BLaER1 treated with 17β-estradiol and CSF1 and Interleukin-3, amounts not matched to agents 10 nM and 100 nM (cell line): ENCODE measurements at regions not wholly inside any gene's neighbourhood (a gene's known extent, or its start where the extent isn't known, plus 50 kb on each side); places are given as distances from the start of the nearest gene placed in this dataset.
"Not testable (repeated sequence)": the region's sequence is repeated elsewhere in the genome, so short reads cannot be mapped to it uniquely, and the experiment has no call there.

Source experiments
- H3K27ac ChIP-seq, 11 experiments: shearing (Covaris generic); formaldehyde crosslinking; 2 replicates each; pipeline ENCODE4 v1.8.1; 2022
- H3K27me3 ChIP-seq, 11 experiments: shearing (Covaris generic); formaldehyde crosslinking; 2 replicates each; pipeline ENCODE4 v1.8.1; 2022
- H3K36me3 ChIP-seq, 11 experiments: shearing (Covaris generic); formaldehyde crosslinking; 2 replicates each; pipeline ENCODE4 v1.8.1; 2022
- H3K4me1 ChIP-seq, 10 experiments: shearing (Covaris generic); formaldehyde crosslinking; 2 replicates each; pipeline ENCODE4 v1.8.1; 2022
- H3K4me2 ChIP-seq, 11 experiments: shearing (Covaris generic); formaldehyde crosslinking; 2 replicates each; pipeline ENCODE4 v1.8.1; 2022
- H3K4me3 ChIP-seq, 10 experiments: shearing (Covaris generic); formaldehyde crosslinking; 2 replicates each; pipeline ENCODE4 v1.8.1; 2022
- H3K9ac ChIP-seq, 11 experiments: shearing (Covaris generic); formaldehyde crosslinking; 2 replicates each; pipeline ENCODE4 v1.8.1; 2022
- H3K9me3 ChIP-seq, 11 experiments: shearing (Covaris generic); formaldehyde crosslinking; replicated peaks in 1 of 11; 2 replicates each; pipeline ENCODE4 v1.8.1; 2022
- H4K20me1 ChIP-seq, 11 experiments: shearing (Covaris generic); formaldehyde crosslinking; 2 replicates each; pipeline ENCODE4 v1.8.1; 2022
- Cebpa-rat ChIP-seq, 11 experiments: shearing (Covaris generic); IDR thresholded peaks; 2 replicates each; pipeline ENCODE4 v1.8.1; 2022

DNA sequence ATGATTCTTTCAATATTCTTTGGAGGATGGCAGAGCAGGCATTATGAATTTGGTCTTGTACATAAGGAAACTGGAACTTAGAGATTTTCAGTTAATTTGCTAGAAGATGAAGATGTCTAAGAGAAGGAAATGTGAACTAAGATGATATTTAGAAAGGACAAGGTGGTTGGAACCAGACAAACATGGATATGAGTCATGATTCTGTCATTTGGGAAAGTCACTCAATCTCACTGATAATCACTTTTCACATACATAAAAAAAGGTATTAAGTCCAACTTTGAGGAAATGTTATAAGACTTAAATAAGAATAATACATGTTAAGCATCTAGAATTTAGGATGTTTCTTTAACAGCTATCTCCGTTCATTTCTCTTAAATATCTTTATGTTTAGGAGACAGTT lies 315.1 kb upstream of the COX7C start:
- not testable (repeated sequence) for H3K4me2 ChIP-seq, H3K9ac ChIP-seq, H4K20me1 ChIP-seq, H3K36me3 ChIP-seq, H3K4me1 ChIP-seq, H3K27me3 ChIP-seq, H3K9me3 ChIP-seq, H3K4me3 ChIP-seq, H3K27ac ChIP-seq

GRCh38 chr5:86305050-86305449 lies 312.7 kb upstream of the COX7C start:
- not testable (repeated sequence) for H3K27ac ChIP-seq, H3K4me3 ChIP-seq, H3K27me3 ChIP-seq, H4K20me1 ChIP-seq, H3K36me3 ChIP-seq, H3K4me2 ChIP-seq, H3K9ac ChIP-seq, H3K9me3 ChIP-seq, H3K4me1 ChIP-seq

- Histone ChIP-seq H3K27ac (no peak overlapping the region), H4K20me1 (no peaks in the 10 kb centered on the region), H3K4me3 (no peak overlapping the region), H3K4me2 (no peak overlapping the region), H3K27me3 (no peaks in the 10 kb centered on the region), H3K4me1 (no peaks in the 10 kb centered on the region), H3K36me3 (no peaks in the 10 kb centered on the region), H3K9ac (no peak overlapping the region), H3K9me3 (peaks cover 0 to 16% (median 8%) of the 10 kb centered on the region in 11 experiments; a peak in 5 of 22 replicates)
- no peak for TF ChIP-seq Cebpa-rat (IDR thresholded peaks at IDR 0.05)
These were observed 302.8 kb upstream of the COX7C start for GRCh38 chr5:86314951-86315350.

DNA sequence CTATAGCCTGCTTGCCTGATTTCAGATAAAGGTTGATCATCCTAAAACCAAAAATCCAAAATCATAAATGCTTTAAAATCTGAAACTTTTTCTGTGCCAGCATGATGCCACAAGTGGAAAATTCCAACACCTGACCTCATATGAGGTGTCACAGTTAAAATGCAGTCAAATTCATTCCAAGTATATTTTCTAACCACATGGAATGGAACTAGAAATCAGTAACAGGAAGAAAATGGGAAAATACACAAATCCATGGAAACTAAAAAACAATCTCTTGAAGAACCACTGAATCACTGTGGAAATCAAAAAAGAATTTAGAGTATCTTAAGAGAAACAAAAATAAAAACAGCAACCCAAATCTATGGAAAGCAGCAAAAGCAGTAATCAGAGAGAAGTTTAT lies 297.5 kb upstream of the COX7C start:
- no peak for TF ChIP-seq Cebpa-rat (IDR thresholded peaks at IDR 0.05)
- no peak overlapping the region for H3K4me3 ChIP-seq

GRCh38 chr5:86329318-86329717 lies 288.4 kb upstream of the COX7C start:
- Histone ChIP-seq H3K4me1 (no peaks in the 10 kb centered on the region), H4K20me1 (no peaks in the 10 kb centered on the region), H3K27me3 (no peaks in the 10 kb centered on the region), H3K36me3 (no peaks in the 10 kb centered on the region), H3K9ac (no peak overlapping the region), H3K9me3 (no peaks in the 10 kb centered on the region), H3K4me2 (no peak overlapping the region), H3K4me3 (no peak overlapping the region), H3K27ac (no peak overlapping the region)
- no peak for TF ChIP-seq Cebpa-rat (IDR thresholded peaks at IDR 0.05)

More for the DNA sequence above, 297.5 kb upstream of the COX7C start:
- Histone ChIP-seq H4K20me1 (no peaks in the 10 kb centered on the region), H3K4me1 (no peaks in the 10 kb centered on the region), H3K9me3 (peaks cover 0 to 5% (median 0%) of the 10 kb centered on the region in 11 experiments; a peak in 1 of 22 replicates), H3K36me3 (no peaks in the 10 kb centered on the region), H3K9ac (no peak overlapping the region), H3K27ac (no peak overlapping the region), H3K4me2 (no peak overlapping the region), H3K27me3 (no peaks in the 10 kb centered on the region)

DNA sequence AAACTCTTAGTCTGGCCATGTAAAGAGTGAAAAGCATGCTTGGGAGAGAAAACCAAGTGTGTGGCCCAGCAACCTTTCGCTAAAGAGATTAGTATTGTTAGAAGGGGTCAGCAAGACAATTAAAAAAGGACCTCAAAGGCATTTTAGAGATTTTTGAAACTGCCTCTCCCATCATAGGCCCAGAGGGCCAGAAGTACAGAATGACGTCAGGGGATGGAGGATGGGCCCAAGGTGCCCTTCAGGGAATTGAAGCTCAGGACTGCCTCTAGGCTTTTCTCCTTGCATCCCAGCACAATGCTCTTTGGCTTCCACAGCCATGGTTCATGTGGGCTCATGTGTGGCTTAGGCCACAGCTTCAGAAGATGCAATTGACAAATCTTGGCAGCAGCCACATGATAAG lies 287.0 kb upstream of the COX7C start:
- Histone ChIP-seq H3K36me3 (no peaks in the 10 kb centered on the region), H3K4me1 (no peaks in the 10 kb centered on the region), H3K4me3 (no peak overlapping the region), H3K4me2 (no peak overlapping the region), H3K9me3 (no peaks in the 10 kb centered on the region), H3K27me3 (no peaks in the 10 kb centered on the region), H3K27ac (no peak overlapping the region), H4K20me1 (no peaks in the 10 kb centered on the region), H3K9ac (no peak overlapping the region)
- no peak for TF ChIP-seq Cebpa-rat (IDR thresholded peaks at IDR 0.05)

GRCh38 chr5:86332851-86333250 lies 284.9 kb upstream of the COX7C start:
- no peaks in the 10 kb centered on the region for H3K4me1 ChIP-seq
- H3K9ac ChIP-seq, result no peak overlapping the region
- no peaks in the 10 kb centered on the region for H4K20me1 ChIP-seq
- no peak for TF ChIP-seq Cebpa-rat (IDR thresholded peaks at IDR 0.05)
- no peaks in the 10 kb centered on the region for H3K27me3 ChIP-seq
- H3K27ac ChIP-seq, result no peak overlapping the region
- H3K36me3 ChIP-seq, result no peaks in the 10 kb centered on the region
- H3K4me2 ChIP-seq, result no peak overlapping the region
- no peak overlapping the region for H3K4me3 ChIP-seq
- H3K9me3 ChIP-seq, result no peaks in the 10 kb centered on the region

DNA sequence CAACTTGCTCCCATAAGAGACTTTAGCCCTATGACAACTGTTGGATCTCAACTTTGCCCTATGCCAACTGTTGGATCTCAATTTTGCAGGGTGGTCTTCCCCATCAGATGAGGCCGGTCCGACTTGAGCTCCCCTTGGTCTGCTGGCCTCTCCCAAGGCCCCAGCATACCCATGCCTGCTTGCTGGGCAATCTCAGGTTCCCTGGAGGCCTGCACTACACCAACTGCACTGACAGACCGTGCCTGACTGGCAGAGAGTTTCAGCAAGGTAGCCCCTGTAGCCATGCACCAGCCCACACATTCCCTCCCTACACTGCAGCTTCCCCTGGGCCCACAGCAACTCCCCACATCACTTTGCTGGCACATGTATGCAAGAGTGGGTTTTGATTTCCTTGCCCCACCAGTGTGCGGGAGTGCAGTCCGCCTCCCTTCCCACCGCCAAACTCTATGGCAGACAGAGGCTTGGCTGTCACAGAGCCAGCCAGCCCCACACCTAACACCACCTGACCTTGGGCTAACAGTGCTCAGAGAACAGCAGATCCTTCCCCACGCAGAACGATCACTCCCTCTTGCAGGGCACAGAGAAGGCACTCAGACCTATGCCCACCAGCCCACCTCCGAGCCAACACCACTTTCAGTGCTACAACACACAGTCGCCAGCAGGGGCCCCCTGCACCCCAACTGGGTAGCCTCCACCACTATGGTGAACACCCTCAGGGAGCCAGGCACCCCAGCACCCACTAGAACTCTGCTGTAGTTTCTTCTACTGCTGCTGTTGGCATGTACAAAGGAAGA lies 279.9 kb upstream of the COX7C start:
- Histone ChIP-seq H3K27me3 (no peaks in the 10 kb centered on the region), H4K20me1 (no peaks in the 10 kb centered on the region)

GRCh38 chr5:86354664-86355063 lies 263.1 kb upstream of the COX7C start:
- Histone ChIP-seq H3K4me1 (no peaks in the 10 kb centered on the region), H4K20me1 (no peaks in the 10 kb centered on the region), H3K27me3 (no peaks in the 10 kb centered on the region), H3K9me3 (no peaks in the 10 kb centered on the region), H3K36me3 (no peaks in the 10 kb centered on the region), H3K4me2 (no peak overlapping the region), H3K9ac (no peak overlapping the region), H3K4me3 (no peak overlapping the region), H3K27ac (no peak overlapping the region)
- no peak for TF ChIP-seq Cebpa-rat (IDR thresholded peaks at IDR 0.05)

More for the DNA sequence above, 279.9 kb upstream of the COX7C start:
- Histone ChIP-seq H3K36me3 (no peaks in the 10 kb centered on the region), H3K27ac (no peak overlapping the region), H3K9me3 (no peaks in the 10 kb centered on the region), H3K4me3 (no peak overlapping the region), H3K4me2 (no peak overlapping the region), H3K4me1 (no peaks in the 10 kb centered on the region), H3K9ac (no peak overlapping the region)
- no peak for TF ChIP-seq Cebpa-rat (IDR thresholded peaks at IDR 0.05)

DNA sequence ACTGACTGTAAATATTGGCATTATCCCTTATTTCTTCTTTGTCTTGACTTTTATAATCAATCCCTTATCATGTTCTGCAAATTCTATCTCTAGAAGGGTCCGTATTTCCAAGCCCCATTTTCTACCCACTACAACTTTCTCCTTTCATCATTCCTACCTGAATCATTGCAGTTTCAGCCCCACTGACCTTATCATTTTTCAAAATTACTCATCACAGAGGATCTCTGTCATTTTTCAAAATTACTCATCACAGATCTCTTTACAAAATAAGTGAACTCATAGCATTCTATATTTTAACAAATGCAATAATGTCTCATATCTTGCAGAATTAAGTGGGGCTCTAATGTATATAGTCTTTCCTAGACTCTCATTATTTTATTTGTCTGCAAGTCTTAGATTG lies 256.9 kb upstream of the COX7C start:
- no peak overlapping the region for H3K27ac ChIP-seq
- H4K20me1 ChIP-seq, result no peaks in the 10 kb centered on the region
- no peak overlapping the region for H3K4me3 ChIP-seq
- no peaks in the 10 kb centered on the region for H3K9me3 ChIP-seq
- H3K27me3 ChIP-seq, result no peaks in the 10 kb centered on the region
- no peak for TF ChIP-seq Cebpa-rat (IDR thresholded peaks at IDR 0.05)
- no peak overlapping the region for H3K4me2 ChIP-seq
- H3K36me3 ChIP-seq, result no peaks in the 10 kb centered on the region
- H3K4me1 ChIP-seq, result no peaks in the 10 kb centered on the region
- H3K9ac ChIP-seq, result no peak overlapping the region
